Left lung (tissue), 4 donors: ENCODE measurements at regions not wholly inside any gene's neighbourhood (a gene's known extent, or its start where the extent isn't known, plus 50 kb on each side); places are given as distances from the start of the nearest gene placed in this dataset.

ENCODE experiments used
- ATAC-seq: fragments of 200-7000 bp; cut with Tn5 transposase; one replicate; pipeline ENCODE4 v1.9.1; 2020; ENCODE audit warnings: moderate library complexity
- DNase-seq, 4 donors: peaks; one replicate each; pipeline ENCODE4 v3.0.0-alpha.2; 2013 to 2020
- H3K27ac ChIP-seq, 2 donors: fragments of 200-600 bp; sonication (generic) in 1 of 2; one replicate each; pipeline versions ENCODE4 v1.5.0 to v1.8.0; 2020 to 2021
- H3K27me3 ChIP-seq, 2 donors: fragments of 200-600 bp; sonication (generic) in 1 of 2; one replicate each; pipeline versions ENCODE4 v1.5.0 to v1.8.0; 2020 to 2021
- H3K36me3 ChIP-seq, 2 donors: fragments of 200-600 bp; sonication (generic) in 1 of 2; one replicate each; pipeline versions ENCODE4 v1.5.0 to v1.8.0; 2020 to 2021
- H3K4me1 ChIP-seq, 2 donors: fragments of 200-600 bp; one replicate each; pipeline ENCODE4 v1.8.0; 2021
- H3K4me3 ChIP-seq, 2 donors: fragments of 200-600 bp; sonication (generic) in 1 of 2; one replicate each; pipeline versions ENCODE4 v1.5.0 to v1.8.0; 2020 to 2021; ENCODE audit warnings: mild to moderate bottlenecking in 1 of 2
- H3K9me3 ChIP-seq, 2 donors: fragments of 200-600 bp; sonication (generic) in 1 of 2; one replicate each; pipeline versions ENCODE4 v1.5.0 to v1.8.0; 2020 to 2021
- intact Hi-C, 2 donors: fragments of 100-400 bp; cut with DNase I; formaldehyde crosslinking; loops; one replicate each; pipeline versions ENCODE4 v1.11.2 to v1.14.2; 2022
- TF ChIP-seq, protein P1 (sequence below), 2 donors: fragments of 200-600 bp; sonication (generic) in 1 of 2; IDR thresholded peaks; one replicate each; pipeline versions ENCODE4 v1.5.0 to v1.8.0; 2021; ENCODE audit warnings: antibody characterized with exemption in 2 of 2
- donor health status: DM: no; HTN: yes; CAD: no.
- donor health status: DM: no; HTN: no; CAD: no.

- H3K4me3 ChIP-seq: no peak overlapping the region
- no peaks in the 10 kb centered on the region for H3K27me3 ChIP-seq
- H3K27ac ChIP-seq: peak overlapping the region in 1 of 2 donors; percentile 3
- H3K9me3 ChIP-seq: no peaks in the 10 kb centered on the region
- DNase-seq (no peak), ATAC-seq (no peak)
- intact Hi-C loops: no loop called here
- H3K36me3 ChIP-seq: no peaks in the 10 kb centered on the region
- H3K4me1 ChIP-seq: peaks cover 27 to 46% of the 10 kb centered on the region in 2 donors
- TF ChIP-seq, protein P1, sequence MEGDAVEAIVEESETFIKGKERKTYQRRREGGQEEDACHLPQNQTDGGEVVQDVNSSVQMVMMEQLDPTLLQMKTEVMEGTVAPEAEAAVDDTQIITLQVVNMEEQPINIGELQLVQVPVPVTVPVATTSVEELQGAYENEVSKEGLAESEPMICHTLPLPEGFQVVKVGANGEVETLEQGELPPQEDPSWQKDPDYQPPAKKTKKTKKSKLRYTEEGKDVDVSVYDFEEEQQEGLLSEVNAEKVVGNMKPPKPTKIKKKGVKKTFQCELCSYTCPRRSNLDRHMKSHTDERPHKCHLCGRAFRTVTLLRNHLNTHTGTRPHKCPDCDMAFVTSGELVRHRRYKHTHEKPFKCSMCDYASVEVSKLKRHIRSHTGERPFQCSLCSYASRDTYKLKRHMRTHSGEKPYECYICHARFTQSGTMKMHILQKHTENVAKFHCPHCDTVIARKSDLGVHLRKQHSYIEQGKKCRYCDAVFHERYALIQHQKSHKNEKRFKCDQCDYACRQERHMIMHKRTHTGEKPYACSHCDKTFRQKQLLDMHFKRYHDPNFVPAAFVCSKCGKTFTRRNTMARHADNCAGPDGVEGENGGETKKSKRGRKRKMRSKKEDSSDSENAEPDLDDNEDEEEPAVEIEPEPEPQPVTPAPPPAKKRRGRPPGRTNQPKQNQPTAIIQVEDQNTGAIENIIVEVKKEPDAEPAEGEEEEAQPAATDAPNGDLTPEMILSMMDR (IDR thresholded peaks at IDR 0.05): no peak
Observed at GRCh38 chr20:50317609-50318008, 127.0 kb downstream of the CEBPB start.

DNA sequence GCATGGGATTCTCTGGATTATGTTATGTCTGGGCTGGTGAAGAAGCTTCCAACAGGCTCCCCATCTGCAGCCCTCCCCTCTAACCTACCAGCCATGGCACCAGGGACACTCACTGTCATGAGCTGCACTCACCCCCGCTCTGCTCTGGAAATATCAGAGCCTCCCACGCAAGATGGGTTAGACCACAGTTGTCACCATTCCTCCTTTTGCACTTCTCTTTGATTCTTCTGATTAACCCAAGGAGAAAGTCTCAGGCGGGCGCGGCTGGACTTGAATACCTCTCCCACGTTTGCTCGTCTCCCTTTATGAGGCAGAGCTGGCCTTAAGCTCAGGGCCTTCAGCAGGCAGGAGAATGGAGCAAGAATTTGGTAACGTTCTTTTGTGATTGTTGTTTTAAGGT is 128.1 kb downstream of the CEBPB start:
- Histone ChIP-seq H3K9me3 (no peaks in the 10 kb centered on the region), H3K36me3 (no peaks in the 10 kb centered on the region), H3K27me3 (no peaks in the 10 kb centered on the region), H3K4me3 (no peak overlapping the region), H3K4me1 (peaks cover 18 to 38% of the 10 kb centered on the region in 2 donors), H3K27ac (no peak overlapping the region)
- intact Hi-C loops: no loop called here
- DNase-seq (no peak), ATAC-seq (no peak)
- TF ChIP-seq, protein P1 (IDR thresholded peaks at IDR 0.05): no peak

GRCh38 chr20:50320005-50320900 is 129.6 kb downstream of the CEBPB start:
- intact Hi-C loops: no loop called here
- no peaks in the 10 kb centered on the region for H3K36me3 ChIP-seq

GRCh38 chr20:50320901-50321796 is 130.5 kb downstream of the CEBPB start:
- H3K9me3 ChIP-seq: no peaks in the 10 kb centered on the region
- peaks cover 18 to 41% of the 10 kb centered on the region in 2 donors for H3K4me1 ChIP-seq
- DNase-seq (peak in 3 of 4 donors; percentile 73 to 96 (median 93)), ATAC-seq (peak; percentile 95)
- intact Hi-C loops: no loop called here
- no peaks in the 10 kb centered on the region for H3K36me3 ChIP-seq
- no peaks in the 10 kb centered on the region for H3K27me3 ChIP-seq
- TF ChIP-seq, protein P1 (IDR thresholded peaks at IDR 0.05): no peak
- H3K4me3 ChIP-seq: peak overlapping the region; percentile 12 to 33
- H3K27ac ChIP-seq: peak overlapping the region; percentile 67 to 81

More at GRCh38 chr20:50320005-50320900, 129.6 kb downstream of the CEBPB start:
- Histone ChIP-seq H3K27me3 (no peaks in the 10 kb centered on the region), H3K4me1 (peaks cover 18 to 45% of the 10 kb centered on the region in 2 donors), H3K9me3 (no peaks in the 10 kb centered on the region), H3K4me3 (peak overlapping the region; percentile 12 to 33), H3K27ac (peak overlapping the region; percentile 67 to 81)
- DNase-seq: no peak
- TF ChIP-seq, protein P1 (IDR thresholded peaks at IDR 0.05): no peak
- ATAC-seq: no peak
